ENCODE measurements at regions not wholly inside any gene's neighbourhood (a gene's known extent, or its start where the extent isn't known, plus 50 kb on each side); places are given as distances from the start of the nearest gene placed in this dataset.

- TF ChIP-seq CTCF (IDR thresholded peaks at IDR 0.05): no peak
- no peak for TF ChIP-seq EP300 (IDR thresholded peaks at IDR 0.05)
Observed at GRCh38 chr4:24701683-24702082, 93.7 kb upstream of the SOD3 start.
